ENCODE measurements at regions not wholly inside any gene's neighbourhood (a gene's known extent, or its start where the extent isn't known, plus 50 kb on each side); places are given as distances from the start of the nearest gene placed in this dataset.
"Not testable (repeated sequence)": the region's sequence is repeated elsewhere in the genome, so short reads cannot be mapped to it uniquely, and the experiment has no call there.

- DNase-seq (ENCODE audit: low read depth), result no peak
Observed at GRCh38 chr20:56689318-56689717, 60.2 kb downstream of the TFAP2C start.

GRCh38 chr20:56689852-56690485 is 60.9 kb downstream of the TFAP2C start:
- DNase-seq (ENCODE audit: low read depth), result no peak

- DNase-seq (ENCODE audit: low read depth), result no peak
Observed at GRCh38 chr20:56690531-56691175, 61.5 kb downstream of the TFAP2C start.

GRCh38 chr20:56691325-56691998 is 62.4 kb downstream of the TFAP2C start:
- no peak for DNase-seq (ENCODE audit: low read depth)

GRCh38 chr20:56693217-56693616 is 64.1 kb downstream of the TFAP2C start:
- DNase-seq (ENCODE audit: low read depth), result no peak

GRCh38 chr20:56697476-56697875 is 68.4 kb downstream of the TFAP2C start:
- no peak for DNase-seq (ENCODE audit: low read depth)

- DNase-seq (ENCODE audit: low read depth), result no peak
Observed at GRCh38 chr20:56698297-56698696, 69.2 kb downstream of the TFAP2C start.

- DNase-seq (ENCODE audit: low read depth), result no peak
Observed at GRCh38 chr20:56698749-56699148, 69.6 kb downstream of the TFAP2C start.

GRCh38 chr20:56702931-56703840 is 74.1 kb downstream of the TFAP2C start:
- DNase-seq (ENCODE audit: low read depth), result no peak

- no peak for DNase-seq (ENCODE audit: low read depth)
Observed at GRCh38 chr20:56706867-56707360, 77.8 kb downstream of the TFAP2C start.

- DNase-seq (ENCODE audit: low read depth), result no peak
Observed at GRCh38 chr20:56708991-56709390, 79.9 kb downstream of the TFAP2C start.

GRCh38 chr20:56710125-56710524 is 81.0 kb downstream of the TFAP2C start:
- DNase-seq (ENCODE audit: low read depth), result no peak

GRCh38 chr20:56710577-56710976 is 81.5 kb downstream of the TFAP2C start:
- not testable (repeated sequence) for DNase-seq (ENCODE audit: low read depth)

GRCh38 chr20:56711018-56711417 is 81.9 kb downstream of the TFAP2C start:
- no peak for DNase-seq (ENCODE audit: low read depth)

GRCh38 chr20:56715309-56715708 is 86.2 kb downstream of the TFAP2C start:
- DNase-seq (ENCODE audit: low read depth), result no peak

GRCh38 chr20:56715902-56716519 is 86.9 kb downstream of the TFAP2C start:
- DNase-seq (ENCODE audit: low read depth), result no peak

GRCh38 chr20:56716806-56717205 is 87.7 kb downstream of the TFAP2C start:
- no peak for DNase-seq (ENCODE audit: low read depth)

- DNase-seq (ENCODE audit: low read depth), result no peak
Observed at GRCh38 chr20:56718816-56719215, 89.7 kb downstream of the TFAP2C start.

GRCh38 chr20:56720620-56721213 is 91.6 kb downstream of the TFAP2C start:
- DNase-seq (ENCODE audit: low read depth), result no peak

- no peak for DNase-seq (ENCODE audit: low read depth)
Observed at GRCh38 chr20:56722042-56722441, 92.9 kb downstream of the TFAP2C start.

- DNase-seq (ENCODE audit: low read depth), result no peak
Observed at GRCh38 chr20:56723331-56723730, 94.2 kb downstream of the TFAP2C start.
